CD14-positive monocyte (primary cell): ENCODE measurements at regions not wholly inside any gene's neighbourhood (a gene's known extent, or its start where the extent isn't known, plus 50 kb on each side); places are given as distances from the start of the nearest gene placed in this dataset.

ENCODE experiments used
- DNase-seq, 3 donors: peaks; one replicate each; pipeline ENCODE4 v3.0.0-alpha.2; 2011 to 2022
- H2AFZ ChIP-seq: 2 replicates; pipeline ENCODE4 v1.6.0; 2012; ENCODE audit warnings: mild to moderate bottlenecking, low read depth, low read length, inconsistent platforms; ENCODE audit not compliant: insufficient read depth, poor library complexity, severe bottlenecking
- H3K27ac ChIP-seq, 2 donors: 1 replicate in 1 of 2; 2 replicates in 1 of 2; pipeline ENCODE4 v1.5.1; 2012 to 2013; ENCODE audit warnings: low read length in 2 of 2, control low read depth in 1 of 2, inconsistent platforms in 1 of 2, low read depth in 1 of 2, mild to moderate bottlenecking in 1 of 2
- H3K27me3 ChIP-seq, 2 donors: one replicate each; pipeline versions ENCODE4 v1.6.0 to v1.6.1; 2011 to 2013; ENCODE audit warnings: low read length in 2 of 2; ENCODE audit not compliant: control insufficient read depth in 2 of 2, insufficient read depth in 2 of 2
- H3K36me3 ChIP-seq, 2 donors: replicated peaks in 1 of 2; 1 replicate in 1 of 2; 2 replicates in 1 of 2; pipeline versions ENCODE4 v1.5.1 to v1.6.1; 2012 to 2013; ENCODE audit warnings: low read length in 2 of 2, control low read depth in 1 of 2, inconsistent platforms in 1 of 2, mild to moderate bottlenecking in 1 of 2; ENCODE audit not compliant: insufficient read depth in 2 of 2, control insufficient read depth in 1 of 2
- H3K4me1 ChIP-seq, 2 donors: 1 replicate in 1 of 2; 2 replicates in 1 of 2; pipeline versions ENCODE4 v1.5.1 to v1.6.1; 2012 to 2013; ENCODE audit warnings: low read length in 2 of 2, control low read depth in 1 of 2, inconsistent platforms in 1 of 2, mild to moderate bottlenecking in 1 of 2, moderate library complexity in 1 of 2; ENCODE audit not compliant: insufficient read depth in 2 of 2, control insufficient read depth in 1 of 2
- H3K4me2 ChIP-seq: replicated peaks from 2 replicates; pipeline ENCODE3; 2012; ENCODE audit warnings: low read length, moderate library complexity, mild to moderate bottlenecking; ENCODE audit not compliant: poor library complexity, severe bottlenecking; ENCODE audit errors: extremely low read depth
- H3K4me3 ChIP-seq, 3 experiments: fragments of 200-600 bp in 1 of 3; sonication (generic) in 1 of 3; replicated peaks in 1 of 3; 1 replicate in 2 of 3; 2 replicates in 1 of 3; pipeline ENCODE4 v1.5.1; 2011 to 2013; ENCODE audit warnings: low read length in 3 of 3, mild to moderate bottlenecking in 3 of 3, control low read depth in 2 of 3, low read depth in 2 of 3, inconsistent platforms in 1 of 3, moderate library complexity in 1 of 3
- H3K79me2 ChIP-seq: 2 replicates; pipeline ENCODE4 v1.6.0; 2012; ENCODE audit warnings: mild to moderate bottlenecking, control low read depth, inconsistent platforms, low read length, moderate library complexity; ENCODE audit not compliant: insufficient read depth
- H3K9ac ChIP-seq: 2 replicates; pipeline ENCODE4 v1.6.0; 2017; ENCODE audit warnings: low read length, mild to moderate bottlenecking; ENCODE audit not compliant: insufficient read depth, poor library complexity, severe bottlenecking
- H3K9me3 ChIP-seq, 2 donors: replicated peaks in 1 of 2; 1 replicate in 1 of 2; 2 replicates in 1 of 2; pipeline versions ENCODE4 v1.5.1 to v1.6.1; 2012 to 2013; ENCODE audit warnings: low read length in 2 of 2, control low read depth in 1 of 2; ENCODE audit not compliant: control insufficient read depth in 1 of 2, insufficient read depth in 1 of 2
- H4K20me1 ChIP-seq: 2 replicates; pipeline ENCODE4 v1.6.0; 2012; ENCODE audit warnings: mild to moderate bottlenecking, low read length, control low read depth, moderate library complexity; ENCODE audit not compliant: insufficient read depth
- H3K27ac Mint-ChIP-seq, 7 donors: one replicate each; pipeline ENCODE4 v1.8.0; 2020; ENCODE audit warnings: mild to moderate bottlenecking in 7 of 7, mixed read lengths in 7 of 7, moderate library complexity in 6 of 7, inconsistent platforms in 2 of 7
- H3K27me3 Mint-ChIP-seq, 3 donors: one replicate each; pipeline ENCODE4 v1.8.0; 2021 to 2022; ENCODE audit warnings: low read depth in 3 of 3, mild to moderate bottlenecking in 3 of 3, mixed read lengths in 3 of 3, moderate library complexity in 3 of 3, inconsistent platforms in 1 of 3
- H3K36me3 Mint-ChIP-seq, 2 donors: one replicate each; pipeline ENCODE4 v1.8.0; 2020; ENCODE audit warnings: mixed read lengths in 2 of 2, inconsistent platforms in 1 of 2, mild to moderate bottlenecking in 1 of 2
- H3K4me1 Mint-ChIP-seq: one replicate; pipeline ENCODE4 v1.8.0; 2020; ENCODE audit warnings: mild to moderate bottlenecking, mixed read lengths
- H3K4me3 Mint-ChIP-seq, 2 donors: one replicate each; pipeline ENCODE4 v1.8.0; 2020; ENCODE audit warnings: mild to moderate bottlenecking in 2 of 2, mixed read lengths in 2 of 2, moderate library complexity in 1 of 2
- H3K9me3 Mint-ChIP-seq, 7 donors: one replicate each; pipeline ENCODE4 v1.8.0; 2020 to 2022; ENCODE audit warnings: mixed read lengths in 7 of 7, mild to moderate bottlenecking in 6 of 7, moderate library complexity in 6 of 7, inconsistent platforms in 2 of 7
- CTCF ChIP-seq: fragments of 200-600 bp; IDR thresholded peaks from one replicate; pipeline ENCODE4 v1.8.0; 2022; ENCODE audit warnings: antibody characterized with exemption, mild to moderate bottlenecking
- WGBS: methylation state at CpG from one replicate; pipeline ENCODE4 v1.1.5; 2013; ENCODE audit warnings: missing lambda C conversion rate; ENCODE audit not compliant: insufficient coverage; 5-methylcytosine and 5-hydroxymethylcytosine counted together
- intact Hi-C, 2 donors: fragments of 100-400 bp; cut with micrococcal nuclease; formaldehyde crosslinking; loops; one replicate each; pipeline versions ENCODE4 v1.15.0 to v1.15.1; 2023

DNA sequence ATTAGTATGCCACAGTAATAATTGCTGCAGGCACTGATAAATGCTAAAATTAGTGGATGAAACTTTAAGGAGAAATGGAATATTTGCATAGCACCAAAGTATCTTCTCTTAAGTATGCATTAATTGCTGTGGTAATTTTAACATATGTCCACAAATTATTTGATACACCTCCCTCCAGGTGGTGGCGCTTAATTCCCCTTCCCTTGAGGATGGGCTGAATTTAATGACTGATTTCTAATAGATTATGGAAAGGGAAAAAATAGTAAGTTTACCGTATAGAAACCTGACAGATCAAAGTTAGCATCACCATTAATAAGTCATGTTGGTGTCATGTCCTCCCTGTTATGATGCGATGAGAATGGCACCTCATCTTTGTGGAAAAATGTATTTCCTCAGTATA, 519.2 kb downstream of the TFEC start:
- no peaks in the 10 kb centered on the region for H3K79me2 ChIP-seq
- no peaks in the 10 kb centered on the region for H3K9me3 ChIP-seq
- H3K27me3 ChIP-seq = peaks cover 0 to 3% of the 10 kb centered on the region in 2 donors
- no peak overlapping the region for H2AFZ ChIP-seq
- no peak overlapping the region for H3K4me3 ChIP-seq
- peaks cover 0 to 5% of the 10 kb centered on the region in 2 donors for H3K4me1 ChIP-seq
- no peak overlapping the region for H3K4me3 Mint-ChIP-seq
- H3K9ac ChIP-seq = no peak overlapping the region
- no peak overlapping the region for H3K27ac Mint-ChIP-seq
- H3K9me3 Mint-ChIP-seq = no peaks in the 10 kb centered on the region
- peaks cover 6% of the 10 kb centered on the region for H3K4me1 Mint-ChIP-seq
- DNase-seq = no peak
- no peak overlapping the region for H3K27ac ChIP-seq
- H3K36me3 Mint-ChIP-seq = no peaks in the 10 kb centered on the region
- intact Hi-C loops = no loop called here
- peaks cover 0 to 4% (median 2%) of the 10 kb centered on the region in 3 donors for H3K27me3 Mint-ChIP-seq
- no peak overlapping the region for H3K4me2 ChIP-seq
- TF ChIP-seq CTCF = no peak
- H4K20me1 ChIP-seq = no peaks in the 10 kb centered on the region
- no CpG with 5 or more reads among the region's 3 CpGs for WGBS
- no peaks in the 10 kb centered on the region for H3K36me3 ChIP-seq

- TF ChIP-seq CTCF = no peak
- Histone ChIP-seq H3K9ac (no peak overlapping the region), H3K9me3 (no peaks in the 10 kb centered on the region), H3K27ac (peak overlapping the region in 1 of 2 donors; percentile 78), H3K4me3 (peak overlapping the region in 1 of 3 experiments; percentile 48), H4K20me1 (no peaks in the 10 kb centered on the region), H3K27me3 (peaks cover 0 to 3% of the 10 kb centered on the region in 2 donors), H3K79me2 (no peaks in the 10 kb centered on the region), H3K4me2 (peak overlapping the region; percentile 55), H3K4me1 (peaks cover 24 to 32% of the 10 kb centered on the region in 2 donors), H3K36me3 (no peaks in the 10 kb centered on the region), H2AFZ (no peak overlapping the region)
- Mint-ChIP-seq H3K4me1 (peaks cover 26% of the 10 kb centered on the region), H3K36me3 (no peaks in the 10 kb centered on the region), H3K9me3 (peaks cover 0 to 4% (median 0%) of the 10 kb centered on the region in 7 donors), H3K27me3 (peaks cover 0 to 2% (median 2%) of the 10 kb centered on the region in 3 donors), H3K4me3 (peak overlapping the region in 1 of 2 donors; percentile 39), H3K27ac (peak overlapping the region; percentile 77 to 89 (median 83))
- DNase-seq = peak; percentile 42 to 61 (median 46)
- intact Hi-C loops = no loop called here
Observed at GRCh38 chr7:115505136-115505535, 525.4 kb downstream of the TFEC start.
